C4-2B (cell line): ENCODE measurements at regions not wholly inside any gene's neighbourhood (a gene's known extent, or its start where the extent isn't known, plus 50 kb on each side); places are given as distances from the start of the nearest gene placed in this dataset.

Source experiments
- ZFX ChIP-seq: fragments of 450-650 bp; IDR thresholded peaks from 2 replicates; pipeline ENCODE4 v1.6.1; 2017
- TF ChIP-seq, protein P1 (sequence below): fragments of 450-650 bp; conservative IDR thresholded peaks from 2 replicates; pipeline ENCODE4 v1.5.1; 2017; ENCODE audit warnings: mild to moderate bottlenecking

DNA sequence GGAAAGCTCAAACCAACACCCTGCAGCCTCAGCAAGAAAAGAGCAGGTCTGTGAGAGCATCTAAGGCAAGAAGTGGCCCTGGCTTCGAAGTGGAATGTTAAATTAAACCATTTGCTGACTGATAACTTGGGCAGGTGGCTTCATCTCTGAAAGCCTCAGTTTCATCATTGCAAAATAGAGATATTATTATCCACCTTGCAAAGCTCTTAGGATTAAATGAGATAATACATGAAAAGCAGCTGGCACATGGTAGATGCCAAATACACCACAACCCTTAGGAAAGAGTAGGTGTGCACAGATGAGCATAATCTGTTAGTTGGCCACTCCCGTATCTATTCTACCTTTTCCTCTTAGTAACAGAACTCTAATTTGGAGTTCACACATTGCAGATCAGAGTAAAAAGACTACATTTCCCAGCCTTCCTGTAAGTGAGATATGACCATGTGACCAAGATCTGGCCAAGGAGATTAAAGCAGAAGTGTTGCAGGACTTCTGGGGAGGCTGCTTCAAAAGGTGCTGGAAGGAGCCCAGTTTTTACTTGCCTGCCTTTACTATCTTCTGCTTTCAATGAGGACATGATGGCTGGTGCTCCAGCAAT is 288.7 kb downstream of the SOX9 start:
- TF ChIP-seq, protein P1, sequence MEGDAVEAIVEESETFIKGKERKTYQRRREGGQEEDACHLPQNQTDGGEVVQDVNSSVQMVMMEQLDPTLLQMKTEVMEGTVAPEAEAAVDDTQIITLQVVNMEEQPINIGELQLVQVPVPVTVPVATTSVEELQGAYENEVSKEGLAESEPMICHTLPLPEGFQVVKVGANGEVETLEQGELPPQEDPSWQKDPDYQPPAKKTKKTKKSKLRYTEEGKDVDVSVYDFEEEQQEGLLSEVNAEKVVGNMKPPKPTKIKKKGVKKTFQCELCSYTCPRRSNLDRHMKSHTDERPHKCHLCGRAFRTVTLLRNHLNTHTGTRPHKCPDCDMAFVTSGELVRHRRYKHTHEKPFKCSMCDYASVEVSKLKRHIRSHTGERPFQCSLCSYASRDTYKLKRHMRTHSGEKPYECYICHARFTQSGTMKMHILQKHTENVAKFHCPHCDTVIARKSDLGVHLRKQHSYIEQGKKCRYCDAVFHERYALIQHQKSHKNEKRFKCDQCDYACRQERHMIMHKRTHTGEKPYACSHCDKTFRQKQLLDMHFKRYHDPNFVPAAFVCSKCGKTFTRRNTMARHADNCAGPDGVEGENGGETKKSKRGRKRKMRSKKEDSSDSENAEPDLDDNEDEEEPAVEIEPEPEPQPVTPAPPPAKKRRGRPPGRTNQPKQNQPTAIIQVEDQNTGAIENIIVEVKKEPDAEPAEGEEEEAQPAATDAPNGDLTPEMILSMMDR = no peak
- no peak for TF ChIP-seq ZFX
